ENCODE measurements at regions not wholly inside any gene's neighbourhood (a gene's known extent, or its start where the extent isn't known, plus 50 kb on each side); places are given as distances from the start of the nearest gene placed in this dataset.

DNA sequence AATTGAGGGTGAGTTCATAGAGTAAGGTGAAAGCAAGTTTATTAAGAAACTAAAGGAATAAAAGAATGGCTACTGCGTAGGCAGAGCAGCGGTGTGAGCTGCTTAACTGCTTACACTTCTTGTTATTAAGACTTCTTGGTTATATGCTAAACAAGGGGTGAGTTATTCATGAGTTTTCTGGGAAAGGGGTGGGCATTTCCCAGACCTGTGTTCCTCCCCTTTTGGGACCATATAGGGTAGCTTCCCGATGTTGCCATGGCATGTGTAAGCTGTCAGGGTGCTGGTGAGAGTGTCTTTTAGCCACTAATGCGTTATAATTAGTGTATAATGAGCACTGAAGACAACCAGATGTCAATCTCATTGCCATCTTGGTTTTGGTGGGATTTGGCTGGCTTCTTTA is 126.5 kb downstream of the ARSF start:
- TF ChIP-seq, protein P1, sequence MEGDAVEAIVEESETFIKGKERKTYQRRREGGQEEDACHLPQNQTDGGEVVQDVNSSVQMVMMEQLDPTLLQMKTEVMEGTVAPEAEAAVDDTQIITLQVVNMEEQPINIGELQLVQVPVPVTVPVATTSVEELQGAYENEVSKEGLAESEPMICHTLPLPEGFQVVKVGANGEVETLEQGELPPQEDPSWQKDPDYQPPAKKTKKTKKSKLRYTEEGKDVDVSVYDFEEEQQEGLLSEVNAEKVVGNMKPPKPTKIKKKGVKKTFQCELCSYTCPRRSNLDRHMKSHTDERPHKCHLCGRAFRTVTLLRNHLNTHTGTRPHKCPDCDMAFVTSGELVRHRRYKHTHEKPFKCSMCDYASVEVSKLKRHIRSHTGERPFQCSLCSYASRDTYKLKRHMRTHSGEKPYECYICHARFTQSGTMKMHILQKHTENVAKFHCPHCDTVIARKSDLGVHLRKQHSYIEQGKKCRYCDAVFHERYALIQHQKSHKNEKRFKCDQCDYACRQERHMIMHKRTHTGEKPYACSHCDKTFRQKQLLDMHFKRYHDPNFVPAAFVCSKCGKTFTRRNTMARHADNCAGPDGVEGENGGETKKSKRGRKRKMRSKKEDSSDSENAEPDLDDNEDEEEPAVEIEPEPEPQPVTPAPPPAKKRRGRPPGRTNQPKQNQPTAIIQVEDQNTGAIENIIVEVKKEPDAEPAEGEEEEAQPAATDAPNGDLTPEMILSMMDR (IDR thresholded peaks at IDR 0.05; ENCODE audit: insufficient read depth, low read length, missing control alignments) = no peak
- DNase-seq (ENCODE audit: low read depth, low spot score) = no peak
- ChIA-PET POLR2A (no interaction called here), CTCF (no interaction called here)
- no peak overlapping the region for H3K4me3 ChIP-seq (ENCODE audit: low read depth, low read length)

- CTCF ChIA-PET = no interaction called here
- DNase-seq (ENCODE audit: low read depth, low spot score) = no peak
- no peak overlapping the region for H3K4me3 ChIP-seq (ENCODE audit: low read depth, low read length)
- POLR2A ChIA-PET = no interaction called here
- TF ChIP-seq, protein P1 (IDR thresholded peaks at IDR 0.05; ENCODE audit: insufficient read depth, low read length, missing control alignments) = no peak
These were observed 125.6 kb downstream of the ARSF start for GRCh38 chrX:3166670-3167455.

- no peak for DNase-seq (ENCODE audit: low read depth, low spot score)
- TF ChIP-seq, protein P1 (IDR thresholded peaks at IDR 0.05; ENCODE audit: insufficient read depth, low read length, missing control alignments) = no peak
- CTCF ChIA-PET = no interaction called here
- POLR2A ChIA-PET = no interaction called here
- H3K4me3 ChIP-seq (ENCODE audit: low read depth, low read length) = no peak overlapping the region
These were observed 124.5 kb downstream of the ARSF start for GRCh38 chrX:3165808-3166207.

Measured in AG04449 (cell line).